Breast epithelium (tissue), 3 donors: ENCODE measurements at regions not wholly inside any gene's neighbourhood (a gene's known extent, or its start where the extent isn't known, plus 50 kb on each side); places are given as distances from the start of the nearest gene placed in this dataset.

Experiments used
- POLR2A ChIP-seq: fragments of 450-650 bp; IDR thresholded peaks from one replicate; pipeline ENCODE4 v1.6.1; 2016; ENCODE audit warnings: antibody characterized with exemption, mild to moderate bottlenecking, moderate library complexity
- POLR2AphosphoS5 ChIP-seq, 3 donors: sonication (generic); formaldehyde crosslinking; IDR thresholded peaks; one replicate each; pipeline ENCODE4 v1.6.1; 2017; ENCODE audit warnings: antibody characterized with exemption in 3 of 3
- TF ChIP-seq, protein P1 (sequence below), 3 donors: fragments of 450-650 bp; IDR thresholded peaks; one replicate each; pipeline ENCODE4 v1.5.1; 2016 to 2017; ENCODE audit warnings: antibody characterized with exemption in 3 of 3, mild to moderate bottlenecking in 3 of 3, moderate library complexity in 3 of 3

DNA sequence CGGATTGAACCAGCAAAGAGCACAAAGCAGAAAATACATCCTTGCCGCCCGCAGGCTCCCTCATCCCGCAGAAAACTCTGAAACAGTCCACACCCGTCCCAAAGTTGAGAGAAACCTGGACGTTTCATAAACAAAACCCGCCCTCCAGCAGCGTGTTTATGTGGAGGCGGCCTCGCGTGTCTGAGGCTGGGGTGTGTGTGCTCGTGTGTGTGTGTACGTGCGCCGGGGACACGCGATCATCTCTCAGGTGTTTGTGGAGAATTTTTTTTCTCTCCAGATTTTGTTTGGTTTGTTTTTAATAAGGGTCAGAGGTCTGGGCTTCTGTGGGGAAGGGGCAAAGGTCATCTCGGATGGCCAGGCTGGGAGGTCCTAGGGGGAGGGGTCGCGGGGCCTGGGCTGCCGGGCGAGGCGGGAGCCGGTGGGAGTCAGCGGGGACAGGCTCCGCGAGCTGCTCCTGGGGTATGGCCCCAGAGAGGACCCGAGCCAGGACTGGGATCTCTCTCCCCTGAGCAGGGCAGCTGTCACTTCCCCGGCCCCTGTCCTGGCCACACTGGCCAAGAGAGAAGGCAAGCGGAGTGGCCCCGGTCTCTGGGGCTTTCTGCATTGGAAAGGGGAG is 206.4 kb downstream of the C9orf50 start:
- TF ChIP-seq, protein P1, sequence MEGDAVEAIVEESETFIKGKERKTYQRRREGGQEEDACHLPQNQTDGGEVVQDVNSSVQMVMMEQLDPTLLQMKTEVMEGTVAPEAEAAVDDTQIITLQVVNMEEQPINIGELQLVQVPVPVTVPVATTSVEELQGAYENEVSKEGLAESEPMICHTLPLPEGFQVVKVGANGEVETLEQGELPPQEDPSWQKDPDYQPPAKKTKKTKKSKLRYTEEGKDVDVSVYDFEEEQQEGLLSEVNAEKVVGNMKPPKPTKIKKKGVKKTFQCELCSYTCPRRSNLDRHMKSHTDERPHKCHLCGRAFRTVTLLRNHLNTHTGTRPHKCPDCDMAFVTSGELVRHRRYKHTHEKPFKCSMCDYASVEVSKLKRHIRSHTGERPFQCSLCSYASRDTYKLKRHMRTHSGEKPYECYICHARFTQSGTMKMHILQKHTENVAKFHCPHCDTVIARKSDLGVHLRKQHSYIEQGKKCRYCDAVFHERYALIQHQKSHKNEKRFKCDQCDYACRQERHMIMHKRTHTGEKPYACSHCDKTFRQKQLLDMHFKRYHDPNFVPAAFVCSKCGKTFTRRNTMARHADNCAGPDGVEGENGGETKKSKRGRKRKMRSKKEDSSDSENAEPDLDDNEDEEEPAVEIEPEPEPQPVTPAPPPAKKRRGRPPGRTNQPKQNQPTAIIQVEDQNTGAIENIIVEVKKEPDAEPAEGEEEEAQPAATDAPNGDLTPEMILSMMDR (IDR thresholded peaks at IDR 0.05), result no peak
- TF ChIP-seq POLR2A (no peak), POLR2AphosphoS5 (IDR thresholded peaks at IDR 0.05) (no peak)
